ENCODE measurements at regions not wholly inside any gene's neighbourhood (a gene's known extent, or its start where the extent isn't known, plus 50 kb on each side); places are given as distances from the start of the nearest gene placed in this dataset.

GRCh38 chr15:66961407-66961884 is 104.0 kb upstream of the SMAD3 start:
- Histone ChIP-seq H3K4me3 (no peak overlapping the region), H3K36me3 (no peaks in the 10 kb centered on the region), H3K4me1 (no peaks in the 10 kb centered on the region), H3K27ac (no peak overlapping the region), H3K27me3 (no peaks in the 10 kb centered on the region), H3K9me3 (no peaks in the 10 kb centered on the region)
- intact Hi-C loops (cut with DNase I): no loop called here
- peak in 1 of 2 donors; percentile 40 for DNase-seq (ENCODE audit: low spot score in 2 of 2)
- TF ChIP-seq, protein P1, sequence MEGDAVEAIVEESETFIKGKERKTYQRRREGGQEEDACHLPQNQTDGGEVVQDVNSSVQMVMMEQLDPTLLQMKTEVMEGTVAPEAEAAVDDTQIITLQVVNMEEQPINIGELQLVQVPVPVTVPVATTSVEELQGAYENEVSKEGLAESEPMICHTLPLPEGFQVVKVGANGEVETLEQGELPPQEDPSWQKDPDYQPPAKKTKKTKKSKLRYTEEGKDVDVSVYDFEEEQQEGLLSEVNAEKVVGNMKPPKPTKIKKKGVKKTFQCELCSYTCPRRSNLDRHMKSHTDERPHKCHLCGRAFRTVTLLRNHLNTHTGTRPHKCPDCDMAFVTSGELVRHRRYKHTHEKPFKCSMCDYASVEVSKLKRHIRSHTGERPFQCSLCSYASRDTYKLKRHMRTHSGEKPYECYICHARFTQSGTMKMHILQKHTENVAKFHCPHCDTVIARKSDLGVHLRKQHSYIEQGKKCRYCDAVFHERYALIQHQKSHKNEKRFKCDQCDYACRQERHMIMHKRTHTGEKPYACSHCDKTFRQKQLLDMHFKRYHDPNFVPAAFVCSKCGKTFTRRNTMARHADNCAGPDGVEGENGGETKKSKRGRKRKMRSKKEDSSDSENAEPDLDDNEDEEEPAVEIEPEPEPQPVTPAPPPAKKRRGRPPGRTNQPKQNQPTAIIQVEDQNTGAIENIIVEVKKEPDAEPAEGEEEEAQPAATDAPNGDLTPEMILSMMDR (IDR thresholded peaks at IDR 0.05): no peak

DNA sequence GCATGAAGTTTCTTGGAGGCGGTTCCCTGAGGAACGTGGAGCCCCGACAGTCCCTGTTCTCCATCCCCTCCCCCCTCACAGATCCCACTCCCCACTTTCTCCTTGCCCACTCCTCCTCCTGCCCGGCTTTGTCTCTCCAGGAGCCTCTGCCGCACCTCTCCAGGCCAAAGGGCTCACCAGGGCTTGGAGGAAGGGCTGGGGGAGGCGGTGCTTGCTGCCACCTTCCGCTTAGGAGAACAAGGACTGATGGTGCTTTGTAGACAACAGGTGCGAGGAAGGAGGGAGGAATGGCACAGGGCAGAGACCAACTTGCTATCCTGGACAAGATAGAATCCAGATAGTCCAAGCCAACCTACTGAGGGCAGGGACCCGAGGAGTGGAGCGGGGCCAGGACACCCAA is 103.5 kb upstream of the SMAD3 start:
- peak in 1 of 2 donors; percentile 53 for DNase-seq (ENCODE audit: low spot score in 2 of 2)
- Histone ChIP-seq H3K36me3 (no peaks in the 10 kb centered on the region), H3K4me3 (no peak overlapping the region), H3K4me1 (no peaks in the 10 kb centered on the region), H3K27ac (no peak overlapping the region), H3K27me3 (no peaks in the 10 kb centered on the region), H3K9me3 (no peaks in the 10 kb centered on the region)
- TF ChIP-seq, protein P1 (IDR thresholded peaks at IDR 0.05): no peak
- intact Hi-C loops (cut with DNase I): no loop called here

DNA sequence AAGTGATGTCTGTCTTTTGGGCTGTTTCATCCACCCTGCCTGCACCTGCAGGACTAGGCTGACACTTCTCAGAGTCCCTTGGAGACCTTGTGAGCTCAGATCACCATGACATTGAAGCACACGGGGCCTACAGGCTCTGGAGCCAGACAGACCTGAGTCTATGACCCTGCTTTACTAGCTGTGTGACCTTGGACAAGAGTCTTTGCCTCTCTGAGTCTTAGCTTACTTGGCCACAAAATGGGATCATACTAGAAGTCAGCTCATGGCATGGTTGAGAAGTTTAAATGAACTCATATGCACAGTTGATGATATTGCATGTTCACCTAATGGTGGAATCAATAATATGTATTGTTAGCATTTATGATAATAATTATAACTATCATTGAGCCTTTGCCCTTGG is 102.9 kb upstream of the SMAD3 start:
- Histone ChIP-seq H3K36me3 (no peaks in the 10 kb centered on the region), H3K27ac (no peak overlapping the region), H3K27me3 (no peaks in the 10 kb centered on the region), H3K4me3 (no peak overlapping the region), H3K9me3 (no peaks in the 10 kb centered on the region), H3K4me1 (no peaks in the 10 kb centered on the region)
- no peak for DNase-seq (ENCODE audit: low spot score in 2 of 2)
- TF ChIP-seq, protein P1 (IDR thresholded peaks at IDR 0.05): no peak
- intact Hi-C loops (cut with DNase I): no loop called here

GRCh38 chr15:66963084-66963483 is 102.3 kb upstream of the SMAD3 start:
- intact Hi-C loops (cut with DNase I): no loop called here

DNA sequence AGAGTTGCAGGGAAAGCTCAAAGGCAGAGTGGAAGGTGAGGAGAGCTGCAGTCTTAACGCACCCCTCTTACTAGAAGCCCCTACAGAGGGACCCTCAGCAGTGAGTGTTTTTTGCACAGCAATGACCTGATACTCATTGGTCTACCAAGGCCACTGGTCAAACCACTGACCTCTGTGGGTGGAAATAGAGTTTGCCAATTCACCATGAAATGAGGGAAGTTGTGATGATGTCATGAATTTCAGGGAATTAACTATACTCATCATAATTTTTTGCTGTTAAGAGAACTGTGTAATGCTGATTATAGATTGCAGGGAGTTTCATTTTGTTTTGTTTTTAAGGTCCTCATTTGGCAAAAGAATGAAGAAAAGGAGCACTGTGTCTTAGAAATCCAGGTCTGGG is 101.7 kb upstream of the SMAD3 start:
- DNase-seq (ENCODE audit: low spot score in 2 of 2): peak in 1 of 2 donors; percentile 54
- H3K36me3 ChIP-seq: no peaks in the 10 kb centered on the region
- intact Hi-C loops (cut with DNase I): no loop called here

More at GRCh38 chr15:66963084-66963483, 102.3 kb upstream of the SMAD3 start:
- Histone ChIP-seq H3K4me1 (no peaks in the 10 kb centered on the region), H3K27ac (no peak overlapping the region), H3K9me3 (no peaks in the 10 kb centered on the region), H3K4me3 (no peak overlapping the region), H3K36me3 (no peaks in the 10 kb centered on the region), H3K27me3 (no peaks in the 10 kb centered on the region)
- TF ChIP-seq, protein P1 (IDR thresholded peaks at IDR 0.05): no peak
- peak in 1 of 2 donors; percentile 48 for DNase-seq (ENCODE audit: low spot score in 2 of 2)

More for the DNA sequence above, 101.7 kb upstream of the SMAD3 start:
- H3K27me3 ChIP-seq: no peaks in the 10 kb centered on the region
- no peak overlapping the region for H3K4me3 ChIP-seq
- TF ChIP-seq, protein P1 (IDR thresholded peaks at IDR 0.05): no peak
- no peaks in the 10 kb centered on the region for H3K9me3 ChIP-seq
- H3K27ac ChIP-seq: no peak overlapping the region
- H3K4me1 ChIP-seq: no peaks in the 10 kb centered on the region
